ENCODE measurements at regions not wholly inside any gene's neighbourhood (a gene's known extent, or its start where the extent isn't known, plus 50 kb on each side); places are given as distances from the start of the nearest gene placed in this dataset.

DNA sequence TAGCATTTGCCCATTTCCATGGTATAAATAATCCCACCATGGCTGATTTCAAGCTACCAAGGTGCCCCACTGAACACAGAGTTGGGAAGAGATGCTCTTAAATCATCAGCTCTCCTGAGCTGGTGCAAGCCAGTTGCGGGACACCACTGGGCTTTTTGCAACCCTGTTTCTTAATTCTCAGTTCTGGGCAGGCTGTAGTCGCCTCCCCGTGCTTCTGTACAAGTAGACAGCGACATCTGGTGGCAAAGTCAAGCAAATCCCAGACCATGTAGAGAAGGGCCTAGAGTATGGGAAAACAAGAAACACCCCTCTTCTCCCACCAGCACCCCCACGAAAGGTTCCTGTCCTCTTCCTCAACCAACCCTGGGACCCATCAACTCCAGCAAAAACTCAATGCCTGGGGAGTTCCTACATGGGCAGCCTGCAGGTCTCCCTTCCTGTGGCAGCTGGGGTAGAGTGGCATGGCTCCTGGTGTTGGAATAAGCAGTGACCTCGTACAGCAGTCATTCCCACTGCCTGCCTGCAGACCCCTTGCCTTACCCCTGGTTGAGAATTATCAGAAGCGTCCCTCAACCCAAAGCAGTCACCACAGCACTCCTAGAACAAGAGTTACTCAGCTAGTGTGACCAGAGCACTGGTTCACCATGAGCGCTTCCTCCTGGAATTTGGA, 68.4 kb downstream of the IGLL5 start:
- TF ChIP-seq, protein P1, sequence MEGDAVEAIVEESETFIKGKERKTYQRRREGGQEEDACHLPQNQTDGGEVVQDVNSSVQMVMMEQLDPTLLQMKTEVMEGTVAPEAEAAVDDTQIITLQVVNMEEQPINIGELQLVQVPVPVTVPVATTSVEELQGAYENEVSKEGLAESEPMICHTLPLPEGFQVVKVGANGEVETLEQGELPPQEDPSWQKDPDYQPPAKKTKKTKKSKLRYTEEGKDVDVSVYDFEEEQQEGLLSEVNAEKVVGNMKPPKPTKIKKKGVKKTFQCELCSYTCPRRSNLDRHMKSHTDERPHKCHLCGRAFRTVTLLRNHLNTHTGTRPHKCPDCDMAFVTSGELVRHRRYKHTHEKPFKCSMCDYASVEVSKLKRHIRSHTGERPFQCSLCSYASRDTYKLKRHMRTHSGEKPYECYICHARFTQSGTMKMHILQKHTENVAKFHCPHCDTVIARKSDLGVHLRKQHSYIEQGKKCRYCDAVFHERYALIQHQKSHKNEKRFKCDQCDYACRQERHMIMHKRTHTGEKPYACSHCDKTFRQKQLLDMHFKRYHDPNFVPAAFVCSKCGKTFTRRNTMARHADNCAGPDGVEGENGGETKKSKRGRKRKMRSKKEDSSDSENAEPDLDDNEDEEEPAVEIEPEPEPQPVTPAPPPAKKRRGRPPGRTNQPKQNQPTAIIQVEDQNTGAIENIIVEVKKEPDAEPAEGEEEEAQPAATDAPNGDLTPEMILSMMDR (IDR thresholded peaks at IDR 0.05) = peak; percentile 51 to 80 (median 71)
- TF ChIP-seq EP300 (IDR thresholded peaks at IDR 0.05) = no peak
- TF ChIP-seq POLR2A (IDR thresholded peaks at IDR 0.05) = no peak
